ENCODE measurements at regions not wholly inside any gene's neighbourhood (a gene's known extent, or its start where the extent isn't known, plus 50 kb on each side); places are given as distances from the start of the nearest gene placed in this dataset.

- no peak for TF ChIP-seq CTCF (IDR thresholded peaks at IDR 0.05)
- TF ChIP-seq POLR2A (IDR thresholded peaks at IDR 0.05), result no peak
Observed at GRCh38 chr3:72151465-72152238, 366.7 kb upstream of the PROK2 start.

Measured in vagina (tissue), 2 donors.